Activated CD8-positive, alpha-beta T cell treated with anti-CD3 and anti-CD28 coated beads, Interleukin-2, amount 10 ng/mL, durations not matched to agents 7 days and 5 days (primary cell): ENCODE measurements at regions not wholly inside any gene's neighbourhood (a gene's known extent, or its start where the extent isn't known, plus 50 kb on each side); places are given as distances from the start of the nearest gene placed in this dataset.

Experiments used
- ATAC-seq: fragments of 150-1000 bp; cut with Tn5 transposase; one replicate; pipeline ENCODE4 v1.10.0; 2021; ENCODE audit warnings: moderate library complexity
- CTCF ChIA-PET: fragments of 350-600 bp; sonication (Branson Sonifier 250); formaldehyde crosslinking; loops from one replicate; lab custom pipeline; 2021; ENCODE audit warnings: antibody characterized with exemption; lab: Charles Lee
- POLR2A ChIA-PET: fragments of 350-600 bp; sonication (Branson Sonifier 250); formaldehyde crosslinking; loops from one replicate; lab custom pipeline; 2021; ENCODE audit warnings: antibody characterized with exemption; lab: Charles Lee
- DNase-seq: peaks from one replicate; pipeline ENCODE4 v3.0.0-alpha.2; 2020
- H3K27ac Mint-ChIP-seq: one replicate; pipeline ENCODE4 v1.8.0; 2021; ENCODE audit warnings: mild to moderate bottlenecking, mixed read lengths
- H3K27me3 Mint-ChIP-seq: one replicate; pipeline ENCODE4 v1.8.0; 2021; ENCODE audit warnings: low read depth, mixed read lengths
- H3K36me3 Mint-ChIP-seq: one replicate; pipeline ENCODE4 v1.8.0; 2021; ENCODE audit warnings: low read depth, mixed read lengths
- H3K4me1 Mint-ChIP-seq: one replicate; pipeline ENCODE4 v1.8.0; 2021; ENCODE audit warnings: low read depth, mixed read lengths
- H3K4me3 Mint-ChIP-seq: one replicate; pipeline ENCODE4 v1.8.0; 2021; ENCODE audit warnings: mild to moderate bottlenecking, mixed read lengths
- H3K9me3 Mint-ChIP-seq: one replicate; pipeline ENCODE4 v1.8.0; 2022; ENCODE audit warnings: mixed read lengths; ENCODE audit not compliant: insufficient read depth

DNA sequence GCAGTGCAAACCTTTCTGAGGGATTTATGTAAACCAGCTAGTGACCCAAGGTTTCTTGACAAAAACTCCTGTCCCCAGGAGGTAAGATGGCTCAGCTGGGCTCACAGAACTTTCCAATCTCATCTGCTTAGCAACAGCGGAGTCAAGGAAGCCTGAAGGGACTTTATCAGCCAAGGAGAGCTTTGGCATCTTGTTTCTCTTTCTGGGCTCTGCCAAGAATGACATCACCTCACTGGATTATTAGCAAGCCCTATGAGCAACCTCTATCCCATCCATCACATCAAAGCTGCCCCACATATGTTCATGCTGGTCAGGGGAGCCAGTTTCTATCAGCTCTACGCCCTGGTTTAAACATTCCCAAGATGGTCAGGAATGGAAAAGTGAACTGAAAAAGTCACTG lies 461.3 kb downstream of the ENC1 start:
- no peaks in the 10 kb centered on the region for H3K36me3 Mint-ChIP-seq
- H3K4me1 Mint-ChIP-seq: no peaks in the 10 kb centered on the region
- ChIA-PET CTCF (no interaction called here), POLR2A (no interaction called here)
- ATAC-seq: no peak
- H3K27ac Mint-ChIP-seq: no peak overlapping the region
- H3K4me3 Mint-ChIP-seq: no peak overlapping the region
- no peaks in the 10 kb centered on the region for H3K9me3 Mint-ChIP-seq
- DNase-seq: no peak
- no peaks in the 10 kb centered on the region for H3K27me3 Mint-ChIP-seq

DNA sequence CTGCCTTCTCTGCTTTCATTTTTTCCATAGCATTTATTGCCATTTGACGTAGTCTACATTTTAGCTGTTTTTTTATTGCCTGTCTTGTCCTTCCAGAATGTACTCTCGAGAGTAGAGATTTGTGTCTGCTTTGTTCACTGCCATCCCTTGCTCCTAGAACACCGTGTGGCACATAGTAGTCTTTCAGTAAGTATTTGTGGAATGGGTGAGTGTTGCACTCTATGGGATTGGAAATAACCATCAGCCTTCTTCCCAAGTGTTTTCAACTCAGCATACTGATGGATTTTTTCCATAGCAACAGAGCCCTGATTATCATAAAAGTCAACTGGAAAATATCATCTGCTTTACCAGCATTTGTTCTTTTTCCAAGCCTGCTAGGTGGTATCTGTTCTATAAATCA lies 462.6 kb downstream of the ENC1 start:
- ATAC-seq (no peak), DNase-seq (no peak)
- Mint-ChIP-seq H3K9me3 (no peaks in the 10 kb centered on the region), H3K36me3 (no peaks in the 10 kb centered on the region), H3K4me3 (no peak overlapping the region), H3K4me1 (no peaks in the 10 kb centered on the region), H3K27me3 (no peaks in the 10 kb centered on the region), H3K27ac (no peak overlapping the region)
- ChIA-PET CTCF (no interaction called here), POLR2A (no interaction called here)

DNA sequence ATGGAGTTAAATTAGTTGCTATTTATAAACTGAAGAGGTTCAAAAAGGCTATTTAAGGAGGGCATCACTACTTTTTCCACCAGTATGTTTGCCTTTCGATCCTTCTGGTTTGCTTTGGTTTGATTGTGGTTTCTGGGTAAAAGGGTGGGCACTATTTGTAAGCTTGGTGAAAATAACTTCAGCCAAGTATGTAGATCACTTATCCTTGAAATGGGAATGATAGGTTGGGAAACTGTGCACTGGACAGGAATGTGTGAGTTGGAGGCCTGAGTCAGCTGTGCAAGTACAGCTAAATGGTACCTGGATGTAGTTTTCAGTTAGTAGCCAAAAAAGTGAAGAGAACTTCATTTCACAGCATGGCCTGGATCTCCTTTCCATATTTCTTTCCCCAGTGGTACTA lies 466.2 kb downstream of the ENC1 start:
- CTCF ChIA-PET: no interaction called here
- no peak overlapping the region for H3K4me3 Mint-ChIP-seq
- POLR2A ChIA-PET: no interaction called here
- H3K27me3 Mint-ChIP-seq: no peaks in the 10 kb centered on the region
- H3K4me1 Mint-ChIP-seq: no peaks in the 10 kb centered on the region
- no peak overlapping the region for H3K27ac Mint-ChIP-seq
- H3K9me3 Mint-ChIP-seq: no peaks in the 10 kb centered on the region
- no peak for ATAC-seq
- DNase-seq: no peak
- no peaks in the 10 kb centered on the region for H3K36me3 Mint-ChIP-seq

DNA sequence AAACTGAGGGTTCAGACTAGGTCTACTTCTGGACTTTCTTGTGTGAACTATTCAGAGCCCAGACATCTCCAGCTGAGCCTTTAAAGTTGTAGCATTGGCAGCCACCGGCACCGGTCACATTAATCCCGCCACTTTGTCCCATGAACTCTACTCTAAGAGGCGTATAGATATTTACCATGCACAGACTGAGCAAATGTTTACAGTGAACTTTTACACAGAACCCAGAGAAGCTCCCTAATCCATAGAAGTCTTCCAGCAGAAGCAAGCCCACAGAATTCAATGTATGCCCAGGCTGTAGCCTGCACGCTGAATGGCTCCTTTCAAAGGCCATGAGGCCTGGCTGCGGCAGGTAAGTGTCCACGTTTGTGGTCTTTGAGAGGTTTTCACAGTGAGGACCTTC lies 466.9 kb downstream of the ENC1 start:
- POLR2A ChIA-PET: no interaction called here
- Mint-ChIP-seq H3K27ac (no peak overlapping the region), H3K36me3 (no peaks in the 10 kb centered on the region), H3K4me1 (no peaks in the 10 kb centered on the region), H3K27me3 (no peaks in the 10 kb centered on the region), H3K9me3 (no peaks in the 10 kb centered on the region), H3K4me3 (no peak overlapping the region)
- DNase-seq (no peak), ATAC-seq (no peak)
- CTCF ChIA-PET: interaction anchor here (1.1 kb wide), 1 partner anchor 64 kb away, joined by 3 read pairs; no protein-coding TSS in a partner anchor

DNA sequence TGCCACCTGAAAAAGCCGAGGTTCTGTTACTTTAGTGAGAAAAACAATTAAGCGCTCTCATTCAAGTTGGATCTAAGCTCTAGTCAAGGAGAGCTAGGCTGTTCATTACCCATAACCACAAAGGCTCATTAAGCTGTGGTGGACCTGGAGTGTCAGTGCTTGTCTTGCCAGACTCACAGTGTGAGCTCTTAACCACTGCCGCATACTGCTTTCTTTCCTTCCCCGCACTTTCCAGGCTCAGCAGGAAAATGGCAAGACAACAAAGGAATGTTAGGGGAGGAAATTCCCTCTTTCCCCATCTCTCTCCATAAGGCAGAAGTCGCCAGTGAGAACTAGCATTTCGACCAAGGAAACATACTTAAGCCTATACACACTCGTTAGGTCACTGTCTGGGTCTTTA lies 467.3 kb downstream of the ENC1 start:
- no peak for ATAC-seq
- ChIA-PET POLR2A (no interaction called here), CTCF (interaction anchor here (1.1 kb wide), 1 partner anchor 64 kb away, joined by 3 read pairs; no protein-coding TSS in a partner anchor)
- Mint-ChIP-seq H3K27me3 (no peaks in the 10 kb centered on the region), H3K9me3 (no peaks in the 10 kb centered on the region), H3K27ac (no peak overlapping the region), H3K4me1 (no peaks in the 10 kb centered on the region), H3K36me3 (no peaks in the 10 kb centered on the region), H3K4me3 (no peak overlapping the region)
- no peak for DNase-seq

DNA sequence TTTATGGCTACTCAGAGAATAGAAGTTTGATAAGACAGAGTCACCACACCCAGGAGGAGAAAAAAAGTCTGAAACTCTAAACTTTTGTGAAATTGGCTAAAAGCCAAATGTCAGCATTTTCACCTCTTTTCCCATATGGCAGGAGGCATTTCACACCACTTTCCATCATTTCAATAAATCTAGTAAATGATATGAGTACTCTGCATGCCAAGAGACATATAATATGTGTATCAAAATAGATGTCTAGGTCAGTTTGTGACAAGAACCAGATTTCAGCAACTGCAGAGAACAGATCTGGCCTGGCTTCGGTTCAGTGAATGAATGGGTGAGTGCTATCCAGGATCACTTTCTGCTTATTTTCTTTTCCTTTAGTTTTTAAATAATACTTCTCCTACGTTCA lies 470.8 kb downstream of the ENC1 start:
- DNase-seq: no peak
- POLR2A ChIA-PET: no interaction called here
- Mint-ChIP-seq H3K27me3 (no peaks in the 10 kb centered on the region), H3K36me3 (no peaks in the 10 kb centered on the region), H3K9me3 (no peaks in the 10 kb centered on the region), H3K27ac (no peak overlapping the region), H3K4me1 (no peaks in the 10 kb centered on the region), H3K4me3 (no peak overlapping the region)
- CTCF ChIA-PET: no interaction called here
- ATAC-seq: no peak

DNA sequence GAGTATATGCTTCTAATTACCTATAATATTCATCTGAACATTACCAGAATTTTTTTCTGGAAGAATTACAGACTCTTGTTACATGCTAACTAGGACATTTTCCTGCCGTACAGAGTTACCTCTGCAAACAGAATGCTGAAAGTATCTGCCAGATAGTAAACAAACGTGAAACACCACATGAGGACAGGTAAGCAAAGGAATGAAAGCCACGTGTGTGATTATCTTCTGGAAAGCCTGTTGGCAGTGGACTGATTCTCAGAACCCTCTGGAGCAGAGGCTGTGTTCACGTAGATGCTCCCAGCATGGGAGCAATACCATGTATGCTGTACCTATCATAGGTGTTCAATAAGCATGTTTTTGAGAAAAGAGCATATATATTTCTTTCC lies 472.6 kb downstream of the ENC1 start:
- ChIA-PET CTCF (no interaction called here), POLR2A (no interaction called here)
- Mint-ChIP-seq H3K4me3 (no peak overlapping the region), H3K9me3 (no peaks in the 10 kb centered on the region), H3K27me3 (no peaks in the 10 kb centered on the region), H3K27ac (no peak overlapping the region), H3K4me1 (no peaks in the 10 kb centered on the region), H3K36me3 (no peaks in the 10 kb centered on the region)
- DNase-seq (no peak), ATAC-seq (no peak)

DNA sequence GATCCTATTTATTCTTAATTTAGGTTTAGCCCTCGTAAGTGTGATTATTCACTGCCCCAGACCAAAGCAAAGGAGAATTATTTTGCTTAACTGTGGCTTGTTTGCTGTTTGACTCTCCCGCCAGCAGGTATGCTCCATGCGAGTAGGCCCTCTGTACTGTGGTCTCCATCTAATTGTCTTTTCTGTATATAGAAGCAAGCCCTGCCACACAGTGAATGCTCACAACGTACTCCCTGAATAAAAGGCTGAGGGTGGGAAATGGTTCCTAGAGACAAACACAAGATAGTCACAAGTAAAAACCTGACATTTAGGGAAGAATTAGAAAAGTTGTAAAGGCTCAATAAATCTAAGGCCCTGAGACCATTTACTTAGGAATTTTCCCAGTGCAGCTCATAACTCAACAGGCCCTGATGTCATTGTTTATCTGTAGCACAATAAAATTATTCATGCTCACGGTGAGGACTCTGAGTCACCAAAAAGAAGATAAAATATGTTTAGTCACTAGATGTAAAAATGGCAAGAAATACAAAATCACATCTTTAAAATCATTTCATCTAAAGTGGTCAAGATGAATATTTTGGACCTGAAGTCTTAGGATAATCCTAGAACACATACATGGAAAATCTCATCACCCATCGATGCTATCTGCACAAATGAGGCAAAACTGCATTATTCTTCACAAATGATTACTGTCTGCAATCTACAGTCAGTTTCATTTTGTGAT lies 473.2 kb downstream of the ENC1 start:
- no peaks in the 10 kb centered on the region for H3K36me3 Mint-ChIP-seq
- no peaks in the 10 kb centered on the region for H3K9me3 Mint-ChIP-seq
- POLR2A ChIA-PET: no interaction called here
- CTCF ChIA-PET: no interaction called here
- H3K4me1 Mint-ChIP-seq: no peaks in the 10 kb centered on the region
- no peak overlapping the region for H3K27ac Mint-ChIP-seq
- no peaks in the 10 kb centered on the region for H3K27me3 Mint-ChIP-seq
- ATAC-seq: no peak
- DNase-seq: no peak
- H3K4me3 Mint-ChIP-seq: no peak overlapping the region

DNA sequence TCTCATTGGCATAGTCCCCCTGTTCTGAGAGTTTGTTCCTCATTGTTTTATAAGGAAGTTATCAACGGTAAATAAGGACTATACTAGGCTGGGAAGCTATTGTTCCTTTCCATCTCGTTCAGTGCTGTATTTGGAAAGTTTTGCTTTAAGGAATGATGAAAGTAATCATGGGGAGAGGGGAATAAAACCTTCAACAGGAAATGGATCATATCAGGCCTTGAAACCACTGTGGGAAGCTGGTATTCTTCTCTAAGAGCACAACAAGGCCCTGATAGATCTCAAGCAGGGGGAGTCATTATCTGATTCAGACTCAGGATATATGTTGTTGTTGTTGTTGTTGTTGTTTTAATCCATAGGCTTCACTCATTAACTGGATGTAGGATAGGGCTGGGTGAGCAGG lies 474.5 kb downstream of the ENC1 start:
- no peaks in the 10 kb centered on the region for H3K27me3 Mint-ChIP-seq
- ATAC-seq: no peak
- no peak overlapping the region for H3K4me3 Mint-ChIP-seq
- H3K9me3 Mint-ChIP-seq: no peaks in the 10 kb centered on the region
- ChIA-PET POLR2A (no interaction called here), CTCF (no interaction called here)
- H3K4me1 Mint-ChIP-seq: no peaks in the 10 kb centered on the region
- DNase-seq: no peak
- no peak overlapping the region for H3K27ac Mint-ChIP-seq
- H3K36me3 Mint-ChIP-seq: no peaks in the 10 kb centered on the region

DNA sequence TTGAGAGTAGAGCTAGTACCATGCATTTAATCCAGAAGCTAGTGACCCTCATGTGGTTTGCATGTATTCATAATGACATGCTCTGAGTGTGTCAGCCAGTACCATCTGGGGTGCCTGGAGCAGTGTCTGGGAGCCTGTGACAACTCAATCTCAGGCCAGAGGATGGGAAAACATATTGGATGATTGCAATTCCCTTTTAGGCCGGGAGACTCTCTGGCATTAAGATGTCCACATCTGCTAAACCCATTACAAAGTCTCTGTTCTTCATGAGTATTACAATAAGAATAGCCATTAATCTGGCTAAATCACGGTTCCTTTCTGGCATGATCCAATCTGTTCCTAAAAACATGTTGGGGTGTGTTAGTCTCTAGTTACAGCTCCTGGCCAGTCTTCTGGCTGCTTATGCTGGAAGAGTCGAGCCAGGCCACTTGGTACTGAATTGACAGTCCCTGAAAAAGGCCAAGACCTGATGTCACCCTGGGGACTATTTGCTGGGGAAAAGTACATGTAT lies 475.7 kb downstream of the ENC1 start:
- ChIA-PET POLR2A (no interaction called here), CTCF (no interaction called here)
- ATAC-seq (no peak), DNase-seq (no peak)
- Mint-ChIP-seq H3K36me3 (no peaks in the 10 kb centered on the region), H3K27me3 (peaks cover under 1% of the 10 kb centered on the region), H3K4me3 (no peak overlapping the region), H3K27ac (no peak overlapping the region), H3K9me3 (no peaks in the 10 kb centered on the region), H3K4me1 (no peaks in the 10 kb centered on the region)

DNA sequence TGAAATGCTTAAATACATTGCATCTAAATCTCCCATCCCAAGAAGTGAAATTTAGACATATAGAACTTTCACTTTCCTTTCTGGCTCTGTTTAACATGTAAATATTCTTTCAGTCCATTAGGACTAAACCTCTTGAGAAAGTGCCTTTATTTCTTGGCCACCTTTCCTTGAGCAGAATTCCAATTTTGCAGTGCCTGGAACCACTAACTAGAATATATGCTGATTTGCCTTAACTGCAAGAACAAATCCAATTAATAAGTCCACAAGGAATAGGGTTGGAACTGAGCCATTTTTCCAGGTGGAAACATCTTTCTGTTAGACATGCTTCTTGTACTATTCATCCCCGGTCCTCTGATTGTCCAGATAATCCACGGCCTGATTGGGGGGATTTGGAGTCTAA lies 478.0 kb downstream of the ENC1 start:
- DNase-seq: no peak
- CTCF ChIA-PET: no interaction called here
- Mint-ChIP-seq H3K9me3 (no peaks in the 10 kb centered on the region), H3K27ac (no peak overlapping the region), H3K27me3 (peaks cover 11% of the 10 kb centered on the region), H3K4me3 (no peak overlapping the region), H3K36me3 (no peaks in the 10 kb centered on the region), H3K4me1 (no peaks in the 10 kb centered on the region)
- ATAC-seq: no peak
- POLR2A ChIA-PET: no interaction called here

DNA sequence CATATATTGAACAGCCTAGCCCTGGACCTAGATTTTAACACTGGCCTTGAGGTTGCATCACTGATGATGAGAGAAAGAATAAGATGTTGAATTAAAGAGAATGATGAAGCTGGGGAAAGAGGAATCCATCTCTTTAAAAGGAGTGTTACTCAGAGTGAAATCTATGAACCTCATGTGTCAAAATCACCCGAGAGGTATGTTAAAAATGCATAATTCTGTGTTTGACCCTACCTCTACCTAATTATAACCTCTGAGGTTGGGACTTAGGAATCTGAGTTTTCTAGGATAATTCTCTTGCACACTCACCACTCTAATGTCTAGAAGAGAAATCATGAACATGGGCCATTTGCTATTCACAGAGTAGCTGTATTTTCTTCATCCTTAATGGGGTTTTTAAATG lies 479.4 kb downstream of the ENC1 start:
- DNase-seq (no peak), ATAC-seq (no peak)
- POLR2A ChIA-PET: no interaction called here
- H3K27me3 Mint-ChIP-seq: peaks cover 11% of the 10 kb centered on the region
- H3K4me3 Mint-ChIP-seq: no peak overlapping the region
- CTCF ChIA-PET: no interaction called here
- H3K4me1 Mint-ChIP-seq: no peaks in the 10 kb centered on the region
- H3K36me3 Mint-ChIP-seq: no peaks in the 10 kb centered on the region
- H3K27ac Mint-ChIP-seq: no peak overlapping the region
- no peaks in the 10 kb centered on the region for H3K9me3 Mint-ChIP-seq
